ENCODE measurements at regions not wholly inside any gene's neighbourhood (a gene's known extent, or its start where the extent isn't known, plus 50 kb on each side); places are given as distances from the start of the nearest gene placed in this dataset.

- no peak for ATAC-seq
- Histone ChIP-seq H3K9ac (ENCODE audit: insufficient read depth in 1 of 2, low read depth in 2 of 2, low read length in 2 of 2) (no peak overlapping the region), H4K20me1 (replicated peaks; ENCODE audit: control insufficient read depth, insufficient read depth, low read length) (no peaks in the 10 kb centered on the region), H3K27ac (ENCODE audit: extremely low read depth, low read depth, low read length) (no peak overlapping the region), H3K9me1 (ENCODE audit: control insufficient read depth, insufficient read depth, low read length) (no peaks in the 10 kb centered on the region), H3K4me1 (replicated peaks in 1 of 2; ENCODE audit: control insufficient read depth in 2 of 2, insufficient read depth in 2 of 2, low read length in 2 of 2) (peaks cover 0 to 8% of the 10 kb centered on the region in 2 experiments; a peak in 3 of 5 replicates), H3K4me3 (no peak overlapping the region), H3K79me2 (ENCODE audit: control insufficient read depth, insufficient read depth, low read length) (no peaks in the 10 kb centered on the region), H2AFZ (ENCODE audit: low read depth, low read length) (no peak overlapping the region), H3K9me3 (replicated peaks; ENCODE audit: control insufficient read depth, insufficient read depth, low read depth, low read length) (no peaks in the 10 kb centered on the region), H3K4me2 (ENCODE audit: insufficient read depth, low read length) (no peak overlapping the region), H3K27me3 (ENCODE audit: control insufficient read depth in 2 of 2, insufficient read depth in 2 of 2, low read length in 2 of 2) (no peaks in the 10 kb centered on the region), H3K36me3 (ENCODE audit: control insufficient read depth, insufficient read depth, low read length) (no peaks in the 10 kb centered on the region)
- POLR2A ChIA-PET, result no interaction called here
- intact Hi-C loops (cut with micrococcal nuclease), result no loop called here
- FAIRE-seq, result no peak
- DNase-seq (ENCODE audit: extremely low read depth in 1 of 4, low spot score in 3 of 4), result no peak
- no TSS peak for BruUV-seq (replicated peaks)
- in situ Hi-C loops (cut with MboI), result no loop called here
- 15% methylated on average over 2 of the region's 2 CpGs for WGBS (ENCODE audit: insufficient coverage, low coverage, missing lambda C conversion rate)
- CTCF ChIA-PET (ENCODE audit: low intra/inter-chr PET ratio), result no interaction called here
- TF ChIP-seq SIX5 (IDR thresholded peaks at IDR 0.05; ENCODE audit: borderline replicate concordance in 1 of 2, insufficient read depth in 1 of 2, low read depth in 1 of 2, low read length in 2 of 2) (no peak), BACH1 (tag; IDR thresholded peaks at IDR 0.05) (no peak), XRCC4 (IDR thresholded peaks at IDR 0.05; ENCODE audit: extremely low read depth, insufficient read depth, insufficient read length) (no peak), MCM3 (IDR thresholded peaks at IDR 0.05) (no peak), MCM5 (IDR thresholded peaks at IDR 0.05; ENCODE audit: low read depth) (no peak), LCOR (CRISPR knock-in tag; IDR thresholded peaks at IDR 0.05) (no peak), TAL1 (IDR thresholded peaks at IDR 0.05) (no peak), ARNT (IDR thresholded peaks at IDR 0.05) (no peak), CBX8 (IDR thresholded peaks at IDR 0.05; ENCODE audit: borderline replicate concordance, extremely low read depth, low read depth, low read length, poor library complexity, severe bottlenecking) (no peak), DDX20 (tag; IDR thresholded peaks at IDR 0.05; ENCODE audit: low read depth) (no peak), DIDO1 (tag; IDR thresholded peaks at IDR 0.05; ENCODE audit: low read depth) (no peak), NCOA1 (IDR thresholded peaks at IDR 0.05; ENCODE audit: low read depth) (no peak), MXD1 (CRISPR knock-in tag; IDR thresholded peaks at IDR 0.05; ENCODE audit: borderline replicate concordance, poor library complexity, severe bottlenecking) (no peak)
Observed at GRCh38 chr15:35663956-35664355, 118.0 kb upstream of the DPH6 start.
